ENCODE measurements at regions not wholly inside any gene's neighbourhood (a gene's known extent, or its start where the extent isn't known, plus 50 kb on each side); places are given as distances from the start of the nearest gene placed in this dataset.

GRCh38 chr5:58284886-58285285 is 175.0 kb downstream of the PLK2 start:
- POLR2A ChIA-PET: interaction anchor here (0.8 kb wide), 1 partner anchor 10 kb away, joined by 3 read pairs; no protein-coding TSS in a partner anchor
- no peaks in the 10 kb centered on the region for H3K27me3 ChIP-seq (replicated peaks in 2 of 5; ENCODE audit: control insufficient read depth in 4 of 5, insufficient read depth in 5 of 5, low read length in 4 of 5)
- no peaks in the 10 kb centered on the region for H3K36me3 ChIP-seq (ENCODE audit: control insufficient read depth in 4 of 4, insufficient read depth in 4 of 4, low read length in 3 of 4)
- 90% methylated on average over 1 of the region's 2 CpGs for WGBS (ENCODE audit: insufficient coverage)
- peaks cover 0 to 4% (median 1%) of the 10 kb centered on the region in 4 experiments for H3K4me1 ChIP-seq (ENCODE audit: control extremely low read depth in 1 of 4, control insufficient read depth in 4 of 4, insufficient read depth in 4 of 4, low read length in 3 of 4)
- CTCF ChIA-PET: interaction anchor here (1.1 to 1.9 kb wide), 4 partner anchors 9 to 397 kb away, joined by 3 to 6 read pairs (median 4); no protein-coding TSS in a partner anchor
- no peak overlapping the region for H3K4me3 ChIP-seq (ENCODE audit: control insufficient read depth in 1 of 7, extremely low read depth in 1 of 7, insufficient read depth in 4 of 7, low read depth in 2 of 7, low read length in 6 of 7)
- no peak overlapping the region for H3K27ac ChIP-seq (ENCODE audit: insufficient read depth in 1 of 2, low read depth in 1 of 2, low read length in 2 of 2, poor library complexity in 1 of 2, severe bottlenecking in 2 of 2)
- no peak for DNase-seq
- H3K9me3 ChIP-seq (ENCODE audit: control extremely low read depth in 1 of 5, control insufficient read depth in 4 of 5, insufficient read depth in 2 of 5, low read depth in 1 of 5, low read length in 4 of 5): peaks cover 0 to 1% (median 0%) of the 10 kb centered on the region in 5 experiments

GRCh38 chr5:58281189-58281588 is 178.7 kb downstream of the PLK2 start:
- no peak overlapping the region for H3K27ac ChIP-seq (ENCODE audit: insufficient read depth in 1 of 2, low read depth in 1 of 2, low read length in 2 of 2, poor library complexity in 1 of 2, severe bottlenecking in 2 of 2)
- H3K36me3 ChIP-seq (ENCODE audit: control insufficient read depth in 4 of 4, insufficient read depth in 4 of 4, low read length in 3 of 4): no peaks in the 10 kb centered on the region
- ChIA-PET POLR2A (no interaction called here), CTCF (interaction anchor here (0.7 to 1.2 kb wide), 2 partner anchors 180 to 391 kb away, joined by 3 to 4 read pairs; no protein-coding TSS in a partner anchor)
- no peak overlapping the region for H3K4me3 ChIP-seq (ENCODE audit: control insufficient read depth in 1 of 7, extremely low read depth in 1 of 7, insufficient read depth in 4 of 7, low read depth in 2 of 7, low read length in 6 of 7)
- H3K9me3 ChIP-seq (ENCODE audit: control extremely low read depth in 1 of 5, control insufficient read depth in 4 of 5, insufficient read depth in 2 of 5, low read depth in 1 of 5, low read length in 4 of 5): peaks cover 0 to 3% (median 0%) of the 10 kb centered on the region in 5 experiments
- WGBS (ENCODE audit: insufficient coverage): 92% methylated on average over 2 of the region's 2 CpGs
- DNase-seq: no peak
- H3K4me1 ChIP-seq (ENCODE audit: control extremely low read depth in 1 of 4, control insufficient read depth in 4 of 4, insufficient read depth in 4 of 4, low read length in 3 of 4): no peaks in the 10 kb centered on the region
- no peaks in the 10 kb centered on the region for H3K27me3 ChIP-seq (replicated peaks in 2 of 5; ENCODE audit: control insufficient read depth in 4 of 5, insufficient read depth in 5 of 5, low read length in 4 of 5)

GRCh38 chr5:58279259-58279658 is 180.6 kb downstream of the PLK2 start:
- H3K4me3 ChIP-seq (ENCODE audit: control insufficient read depth in 1 of 7, extremely low read depth in 1 of 7, insufficient read depth in 4 of 7, low read depth in 2 of 7, low read length in 6 of 7): no peak overlapping the region
- peaks cover 0 to 4% (median 0%) of the 10 kb centered on the region in 4 experiments for H3K4me1 ChIP-seq (ENCODE audit: control extremely low read depth in 1 of 4, control insufficient read depth in 4 of 4, insufficient read depth in 4 of 4, low read length in 3 of 4)
- ChIA-PET POLR2A (no interaction called here), CTCF (no interaction called here)
- no peak overlapping the region for H3K27ac ChIP-seq (ENCODE audit: insufficient read depth in 1 of 2, low read depth in 1 of 2, low read length in 2 of 2, poor library complexity in 1 of 2, severe bottlenecking in 2 of 2)
- H3K27me3 ChIP-seq (replicated peaks in 2 of 5; ENCODE audit: control insufficient read depth in 4 of 5, insufficient read depth in 5 of 5, low read length in 4 of 5): no peaks in the 10 kb centered on the region
- no peak for DNase-seq
- H3K9me3 ChIP-seq (ENCODE audit: control extremely low read depth in 1 of 5, control insufficient read depth in 4 of 5, insufficient read depth in 2 of 5, low read depth in 1 of 5, low read length in 4 of 5): peaks cover 0 to 3% (median 0%) of the 10 kb centered on the region in 5 experiments
- no peaks in the 10 kb centered on the region for H3K36me3 ChIP-seq (ENCODE audit: control insufficient read depth in 4 of 4, insufficient read depth in 4 of 4, low read length in 3 of 4)
- WGBS (ENCODE audit: insufficient coverage): no CpG with 5 or more reads among the region's 1 CpG

GRCh38 chr5:58276431-58276830 is 183.5 kb downstream of the PLK2 start:
- no CpG with 5 or more reads among the region's 3 CpGs for WGBS (ENCODE audit: insufficient coverage)
- H3K27ac ChIP-seq (ENCODE audit: insufficient read depth in 1 of 2, low read depth in 1 of 2, low read length in 2 of 2, poor library complexity in 1 of 2, severe bottlenecking in 2 of 2): no peak overlapping the region
- DNase-seq: no peak
- CTCF ChIA-PET: interaction anchor here (0.8 to 1.7 kb wide), 5 partner anchors 8 to 389 kb away, joined by 3 to 9 read pairs (median 4); no protein-coding TSS in a partner anchor
- H3K4me1 ChIP-seq (ENCODE audit: control extremely low read depth in 1 of 4, control insufficient read depth in 4 of 4, insufficient read depth in 4 of 4, low read length in 3 of 4): peaks cover 3 to 21% (median 6%) of the 10 kb centered on the region in 4 experiments
- no peaks in the 10 kb centered on the region for H3K36me3 ChIP-seq (ENCODE audit: control insufficient read depth in 4 of 4, insufficient read depth in 4 of 4, low read length in 3 of 4)
- H3K9me3 ChIP-seq (ENCODE audit: control extremely low read depth in 1 of 5, control insufficient read depth in 4 of 5, insufficient read depth in 2 of 5, low read depth in 1 of 5, low read length in 4 of 5): peaks cover 0 to 3% (median 0%) of the 10 kb centered on the region in 5 experiments
- POLR2A ChIA-PET: interaction anchor here (0.5 to 1.7 kb wide), 2 partner anchors 163 to 184 kb away, joined by 4 to 9 read pairs; partner anchors contain the start of gene PLK2
- no peaks in the 10 kb centered on the region for H3K27me3 ChIP-seq (replicated peaks in 2 of 5; ENCODE audit: control insufficient read depth in 4 of 5, insufficient read depth in 5 of 5, low read length in 4 of 5)
- no peak overlapping the region for H3K4me3 ChIP-seq (ENCODE audit: control insufficient read depth in 1 of 7, extremely low read depth in 1 of 7, insufficient read depth in 4 of 7, low read depth in 2 of 7, low read length in 6 of 7)

- no peaks in the 10 kb centered on the region for H3K27me3 ChIP-seq (replicated peaks in 2 of 5; ENCODE audit: control insufficient read depth in 4 of 5, insufficient read depth in 5 of 5, low read length in 4 of 5)
- H3K4me1 ChIP-seq (ENCODE audit: control extremely low read depth in 1 of 4, control insufficient read depth in 4 of 4, insufficient read depth in 4 of 4, low read length in 3 of 4): peaks cover 3 to 21% (median 6%) of the 10 kb centered on the region in 4 experiments
- DNase-seq: peak; percentile 25 to 80 (median 70)
- ChIA-PET POLR2A (interaction anchor here (1.7 kb wide), 1 partner anchor 185 kb away, joined by 4 read pairs; the partner anchor contains the start of gene PLK2), CTCF (interaction anchor here (0.8 to 1.7 kb wide), 4 partner anchors 9 to 388 kb away, joined by 3 to 9 read pairs (median 4); no protein-coding TSS in a partner anchor)
- H3K36me3 ChIP-seq (ENCODE audit: control insufficient read depth in 4 of 4, insufficient read depth in 4 of 4, low read length in 3 of 4): no peaks in the 10 kb centered on the region
- H3K9me3 ChIP-seq (ENCODE audit: control extremely low read depth in 1 of 5, control insufficient read depth in 4 of 5, insufficient read depth in 2 of 5, low read depth in 1 of 5, low read length in 4 of 5): peaks cover 0 to 3% (median 0%) of the 10 kb centered on the region in 5 experiments
- WGBS (ENCODE audit: insufficient coverage): no CpG with 5 or more reads among the region's 4 CpGs
- no peak overlapping the region for H3K4me3 ChIP-seq (ENCODE audit: control insufficient read depth in 1 of 7, extremely low read depth in 1 of 7, insufficient read depth in 4 of 7, low read depth in 2 of 7, low read length in 6 of 7)
- no peak overlapping the region for H3K27ac ChIP-seq (ENCODE audit: insufficient read depth in 1 of 2, low read depth in 1 of 2, low read length in 2 of 2, poor library complexity in 1 of 2, severe bottlenecking in 2 of 2)
These were observed 184.4 kb downstream of the PLK2 start for GRCh38 chr5:58275516-58275915.

- DNase-seq: no peak
- Histone ChIP-seq H3K4me1 (ENCODE audit: control extremely low read depth in 1 of 4, control insufficient read depth in 4 of 4, insufficient read depth in 4 of 4, low read length in 3 of 4) (peaks cover 3 to 21% (median 6%) of the 10 kb centered on the region in 4 experiments), H3K9me3 (ENCODE audit: control extremely low read depth in 1 of 5, control insufficient read depth in 4 of 5, insufficient read depth in 2 of 5, low read depth in 1 of 5, low read length in 4 of 5) (peaks cover 0 to 3% (median 0%) of the 10 kb centered on the region in 5 experiments), H3K27ac (ENCODE audit: insufficient read depth in 1 of 2, low read depth in 1 of 2, low read length in 2 of 2, poor library complexity in 1 of 2, severe bottlenecking in 2 of 2) (no peak overlapping the region), H3K4me3 (ENCODE audit: control insufficient read depth in 1 of 7, extremely low read depth in 1 of 7, insufficient read depth in 4 of 7, low read depth in 2 of 7, low read length in 6 of 7) (no peak overlapping the region), H3K27me3 (replicated peaks in 2 of 5; ENCODE audit: control insufficient read depth in 4 of 5, insufficient read depth in 5 of 5, low read length in 4 of 5) (no peaks in the 10 kb centered on the region), H3K36me3 (ENCODE audit: control insufficient read depth in 4 of 4, insufficient read depth in 4 of 4, low read length in 3 of 4) (no peaks in the 10 kb centered on the region)
- CTCF ChIA-PET: interaction anchor here (0.7 to 4.3 kb wide), 6 partner anchors 13 to 774 kb away, joined by 3 to 23 read pairs (median 3); partner anchors contain the start of gene PLK2
- POLR2A ChIA-PET: no interaction called here
These were observed 185.7 kb downstream of the PLK2 start for GRCh38 chr5:58274191-58274590.

- WGBS (ENCODE audit: insufficient coverage): 0% methylated on average over 1 of the region's 2 CpGs
- DNase-seq: no peak
- Histone ChIP-seq H3K9me3 (ENCODE audit: control extremely low read depth in 1 of 5, control insufficient read depth in 4 of 5, insufficient read depth in 2 of 5, low read depth in 1 of 5, low read length in 4 of 5) (peaks cover 0 to 3% (median 0%) of the 10 kb centered on the region in 5 experiments), H3K27me3 (replicated peaks in 2 of 5; ENCODE audit: control insufficient read depth in 4 of 5, insufficient read depth in 5 of 5, low read length in 4 of 5) (no peaks in the 10 kb centered on the region), H3K4me3 (ENCODE audit: control insufficient read depth in 1 of 7, extremely low read depth in 1 of 7, insufficient read depth in 4 of 7, low read depth in 2 of 7, low read length in 6 of 7) (no peak overlapping the region), H3K27ac (ENCODE audit: insufficient read depth in 1 of 2, low read depth in 1 of 2, low read length in 2 of 2, poor library complexity in 1 of 2, severe bottlenecking in 2 of 2) (no peak overlapping the region), H3K4me1 (ENCODE audit: control extremely low read depth in 1 of 4, control insufficient read depth in 4 of 4, insufficient read depth in 4 of 4, low read length in 3 of 4) (peaks cover 3 to 21% (median 6%) of the 10 kb centered on the region in 4 experiments), H3K36me3 (ENCODE audit: control insufficient read depth in 4 of 4, insufficient read depth in 4 of 4, low read length in 3 of 4) (no peaks in the 10 kb centered on the region)
- ChIA-PET POLR2A (no interaction called here), CTCF (interaction anchor here (0.7 to 4.3 kb wide), 6 partner anchors 12 to 773 kb away, joined by 3 to 23 read pairs (median 3); partner anchors contain the start of gene PLK2)
These were observed 186.2 kb downstream of the PLK2 start for GRCh38 chr5:58273711-58274110.

Measured in common myeloid progenitor, CD34-positive (primary cell).